KBM-7 (cell line): ENCODE measurements at regions not wholly inside any gene's neighbourhood (a gene's known extent, or its start where the extent isn't known, plus 50 kb on each side); places are given as distances from the start of the nearest gene placed in this dataset.

Source experiments
- DNase-seq: peaks from one replicate; pipeline ENCODE4 v3.0.0-alpha.2; 2015
- in situ Hi-C: fragments of 300-500 bp; cut with MboI; formaldehyde crosslinking; loops from 2 replicates; pipeline ENCODE4 v1.14.3; 2020; ENCODE audit warnings: low sequenced_read_pairs, low pct_unique_long_range_greater_than_20kb, mixed read lengths

DNA sequence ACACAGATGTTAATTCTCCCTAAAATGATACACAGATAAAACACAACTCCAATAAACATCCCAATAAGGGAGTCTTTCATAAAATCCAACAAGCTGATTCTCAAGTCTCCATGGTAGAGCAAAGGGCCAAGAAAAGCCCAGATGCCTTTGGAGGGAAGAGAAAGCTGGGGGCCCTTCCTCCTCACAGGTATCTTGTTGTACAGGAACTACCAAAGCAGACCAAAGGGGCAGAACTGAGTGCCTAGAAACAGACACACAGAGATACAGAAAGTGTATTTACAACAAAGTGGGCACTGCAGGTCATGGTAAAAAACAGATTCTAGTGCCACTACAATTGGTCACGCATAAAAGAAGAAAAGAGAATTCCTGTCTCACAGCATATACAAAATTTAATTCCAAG is 87.2 kb upstream of the NSMCE3 start:
- in situ Hi-C loops: no loop called here
- DNase-seq: no peak

DNA sequence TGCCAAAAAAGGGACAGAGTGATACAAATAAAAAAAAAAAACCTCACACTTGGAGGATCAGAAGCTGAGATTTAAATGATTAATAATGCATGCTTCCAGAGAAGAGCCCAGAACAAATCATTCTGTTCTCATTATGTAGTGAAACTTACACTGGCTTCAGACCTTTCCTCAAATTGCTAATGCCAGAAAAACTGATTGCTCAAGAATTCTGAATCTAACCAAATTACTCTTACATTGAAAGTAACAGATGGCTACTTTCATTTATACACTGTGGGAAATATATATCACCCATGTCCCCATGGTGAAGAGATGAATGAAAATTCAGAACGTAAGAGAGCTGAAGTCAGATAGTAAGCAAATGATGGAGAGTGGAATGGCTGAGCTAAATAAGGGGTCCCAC is 85.9 kb upstream of the NSMCE3 start:
- in situ Hi-C loops: no loop called here
- DNase-seq: no peak

DNA sequence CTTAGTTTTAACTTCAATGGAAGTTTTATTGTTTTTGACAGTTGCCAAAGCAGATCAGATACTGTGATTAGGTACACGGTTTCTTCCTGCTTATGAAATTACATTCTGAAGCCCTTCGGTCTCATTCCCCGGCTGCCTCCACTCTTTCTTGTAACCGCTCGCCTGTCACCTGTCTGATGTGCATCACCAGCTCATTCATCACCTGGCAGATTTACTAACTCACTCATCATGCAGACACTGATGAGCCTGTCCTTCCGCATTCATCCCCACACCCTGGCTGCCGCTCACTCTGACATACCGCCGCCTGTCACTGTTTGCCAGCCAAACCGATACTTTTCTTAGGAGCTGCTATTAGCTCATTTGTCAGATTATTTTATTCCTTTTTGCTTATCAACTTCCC is 82.8 kb upstream of the NSMCE3 start:
- DNase-seq: no peak
- in situ Hi-C loops: no loop called here

DNA sequence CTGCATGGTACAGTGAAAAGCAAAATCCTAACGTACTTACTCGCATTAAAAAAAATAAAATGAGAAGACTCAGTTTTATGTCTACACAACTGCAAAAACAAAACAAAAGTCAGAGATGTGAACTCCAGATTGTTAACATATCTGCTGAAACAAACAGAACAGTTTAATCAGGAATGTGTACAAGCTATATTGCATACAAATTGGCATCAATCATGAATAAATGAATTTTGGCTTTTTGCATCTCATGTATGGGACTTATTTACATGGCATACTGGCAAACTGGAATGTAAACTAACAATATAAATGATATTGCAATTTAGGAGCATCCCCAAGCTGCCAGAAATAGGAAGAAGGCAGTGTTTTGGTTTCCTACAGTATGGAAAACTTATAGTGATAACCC is 79.6 kb upstream of the NSMCE3 start:
- DNase-seq: no peak
- in situ Hi-C loops: no loop called here

DNA sequence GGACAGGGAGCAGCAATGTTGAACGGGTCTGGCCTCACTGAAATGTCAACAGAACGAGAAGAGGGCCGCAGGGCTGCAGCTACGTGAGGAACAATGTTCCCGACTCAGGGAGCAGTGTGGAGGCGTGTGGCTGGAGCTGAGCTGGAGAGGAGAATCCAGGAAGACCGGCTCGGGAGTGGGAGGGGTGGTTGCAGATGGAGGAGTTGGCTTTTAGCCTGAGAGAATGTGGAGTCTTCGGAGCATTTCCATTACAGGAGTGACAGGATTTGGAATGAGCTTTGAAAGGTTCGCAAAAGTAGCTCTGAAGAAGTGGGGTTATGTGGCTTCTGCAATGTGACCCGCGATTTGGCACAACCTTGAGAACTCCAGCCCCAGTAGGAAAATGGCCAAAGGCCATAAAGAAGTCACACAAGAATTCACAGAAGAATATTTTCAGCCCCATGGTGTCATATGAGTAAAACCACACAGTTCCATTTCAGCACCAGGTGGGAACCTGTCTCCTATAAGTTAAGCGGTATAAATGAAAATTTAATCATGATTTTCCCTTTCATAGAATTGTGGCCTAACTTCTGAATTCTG is 78.8 kb upstream of the NSMCE3 start:
- DNase-seq: no peak
- in situ Hi-C loops: no loop called here

DNA sequence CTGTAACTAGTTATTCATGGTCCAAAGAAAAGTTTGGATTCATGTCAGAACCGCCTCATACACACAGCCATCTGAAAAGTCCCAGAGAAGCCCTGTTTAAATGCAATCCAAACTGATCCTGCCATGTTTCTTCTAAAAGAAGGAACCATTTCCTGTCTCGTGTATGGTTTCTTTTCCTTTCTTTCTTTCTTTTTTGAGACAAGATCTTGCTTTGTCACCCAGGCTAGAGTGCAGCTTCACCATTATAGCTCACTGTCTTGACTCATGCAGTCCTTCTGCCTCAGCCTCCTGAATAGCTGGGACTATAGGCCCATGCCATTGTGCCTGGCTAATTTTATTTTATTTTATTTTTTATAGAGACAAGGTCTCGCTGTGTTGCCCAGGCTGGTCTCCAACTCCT is 77.4 kb upstream of the NSMCE3 start:
- in situ Hi-C loops: no loop called here
- DNase-seq: no peak

DNA sequence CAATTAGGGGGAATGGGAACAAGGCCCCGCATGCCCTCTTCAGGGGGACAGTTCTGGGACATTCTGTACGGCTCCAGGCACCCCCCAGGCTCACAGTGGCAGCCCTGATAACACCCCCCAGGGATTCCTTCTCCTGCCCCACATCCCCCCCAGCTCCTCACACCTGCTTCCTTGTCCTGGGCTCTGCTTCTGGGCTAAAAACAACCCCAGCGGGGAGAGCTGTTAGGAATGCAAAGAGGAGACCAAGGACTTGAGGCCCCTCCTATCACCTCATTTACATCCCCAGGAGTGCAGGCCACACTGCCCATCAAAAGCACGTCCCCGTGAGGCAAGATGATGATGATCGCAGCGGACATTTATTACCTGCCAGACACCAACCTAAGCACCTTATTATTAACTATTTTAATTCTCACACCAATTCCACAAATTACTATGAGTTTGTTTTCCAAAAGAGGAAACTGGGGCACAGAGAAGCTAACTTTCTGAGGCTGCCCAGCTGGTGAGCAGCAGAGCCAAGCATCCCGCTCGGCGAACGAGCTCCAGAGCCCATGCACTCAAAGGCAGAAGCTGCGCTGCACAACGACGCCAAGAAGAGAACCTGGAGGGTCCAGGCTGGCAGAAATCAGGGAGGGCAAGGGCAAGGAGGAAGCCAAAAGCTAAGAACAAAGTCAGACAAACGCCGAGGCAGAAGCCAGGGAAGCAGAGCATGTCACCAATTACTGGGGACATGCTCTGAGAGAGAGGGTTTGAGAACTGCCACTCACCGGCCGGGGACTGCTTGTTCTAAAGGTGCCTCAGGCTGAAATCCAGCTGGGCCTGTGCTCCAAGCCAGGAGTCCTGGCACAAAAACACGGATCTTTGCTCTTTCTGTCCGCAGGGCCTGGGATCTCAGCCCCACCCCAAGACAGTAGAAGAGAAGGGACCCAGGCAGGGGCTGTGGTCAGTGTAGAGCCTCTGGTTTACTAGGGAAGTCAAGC is 76.2 kb upstream of the NSMCE3 start:
- in situ Hi-C loops: no loop called here

DNA sequence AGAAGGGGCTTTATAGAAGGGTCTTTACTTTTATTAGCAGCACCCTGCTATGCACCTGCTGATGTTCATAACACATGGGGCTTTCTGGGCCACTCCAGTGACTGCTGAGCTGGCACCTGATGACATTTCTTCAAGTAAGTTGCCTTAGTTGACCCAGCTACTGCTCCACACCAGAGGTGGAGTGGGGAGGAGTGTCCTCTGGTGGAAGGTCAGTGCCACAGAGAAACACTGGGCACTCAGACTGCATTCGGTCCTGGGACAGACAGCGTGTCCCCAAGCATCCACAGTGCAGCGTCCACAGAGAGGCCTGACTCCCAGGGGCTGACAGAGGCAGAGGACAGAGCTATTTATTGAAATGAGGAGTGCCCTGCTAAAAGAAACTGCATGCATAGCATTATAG is 74.9 kb upstream of the NSMCE3 start:
- in situ Hi-C loops: no loop called here
- no peak for DNase-seq

More for the DNA sequence above, 76.2 kb upstream of the NSMCE3 start:
- no peak for DNase-seq

DNA sequence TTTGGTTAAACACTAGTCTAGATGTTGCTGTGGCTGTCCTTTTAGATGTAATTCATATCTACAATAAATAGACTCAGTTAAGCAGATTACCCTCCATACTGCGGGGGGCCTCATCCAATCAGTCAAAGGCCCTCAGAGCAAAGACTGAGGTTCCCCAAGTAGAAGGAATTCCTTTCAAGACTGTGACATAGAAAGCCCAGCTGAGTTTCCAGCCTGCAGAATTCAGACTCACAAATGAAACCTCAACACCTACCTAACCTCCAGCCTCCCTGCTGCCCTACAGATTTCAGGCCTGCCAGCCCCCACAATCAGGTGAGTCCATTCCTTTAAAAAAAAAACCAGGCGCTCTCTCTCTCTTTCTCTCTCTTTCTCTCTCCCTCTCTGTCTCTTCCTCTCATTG is 73.6 kb upstream of the NSMCE3 start:
- in situ Hi-C loops: no loop called here
- no peak for DNase-seq

DNA sequence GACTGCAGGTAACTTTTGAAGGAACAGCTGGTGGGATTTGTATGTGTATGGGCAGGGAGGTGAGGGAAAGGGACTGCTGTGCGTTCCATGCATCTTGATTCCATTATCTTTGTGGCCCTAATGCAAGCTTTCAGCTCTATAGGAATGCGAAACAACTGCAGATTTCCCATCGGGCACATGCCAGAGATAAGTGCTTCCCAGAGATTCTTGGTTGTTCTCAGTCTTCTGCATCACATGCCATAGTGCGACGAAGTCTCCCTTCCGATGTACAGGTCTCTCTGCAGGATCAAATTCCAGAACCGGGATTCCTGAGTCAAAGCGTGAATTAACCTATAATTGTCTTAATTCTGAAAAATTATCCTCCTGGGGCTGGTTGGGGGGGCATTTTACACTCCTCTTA is 72.6 kb upstream of the NSMCE3 start:
- in situ Hi-C loops: no loop called here
- DNase-seq: no peak

DNA sequence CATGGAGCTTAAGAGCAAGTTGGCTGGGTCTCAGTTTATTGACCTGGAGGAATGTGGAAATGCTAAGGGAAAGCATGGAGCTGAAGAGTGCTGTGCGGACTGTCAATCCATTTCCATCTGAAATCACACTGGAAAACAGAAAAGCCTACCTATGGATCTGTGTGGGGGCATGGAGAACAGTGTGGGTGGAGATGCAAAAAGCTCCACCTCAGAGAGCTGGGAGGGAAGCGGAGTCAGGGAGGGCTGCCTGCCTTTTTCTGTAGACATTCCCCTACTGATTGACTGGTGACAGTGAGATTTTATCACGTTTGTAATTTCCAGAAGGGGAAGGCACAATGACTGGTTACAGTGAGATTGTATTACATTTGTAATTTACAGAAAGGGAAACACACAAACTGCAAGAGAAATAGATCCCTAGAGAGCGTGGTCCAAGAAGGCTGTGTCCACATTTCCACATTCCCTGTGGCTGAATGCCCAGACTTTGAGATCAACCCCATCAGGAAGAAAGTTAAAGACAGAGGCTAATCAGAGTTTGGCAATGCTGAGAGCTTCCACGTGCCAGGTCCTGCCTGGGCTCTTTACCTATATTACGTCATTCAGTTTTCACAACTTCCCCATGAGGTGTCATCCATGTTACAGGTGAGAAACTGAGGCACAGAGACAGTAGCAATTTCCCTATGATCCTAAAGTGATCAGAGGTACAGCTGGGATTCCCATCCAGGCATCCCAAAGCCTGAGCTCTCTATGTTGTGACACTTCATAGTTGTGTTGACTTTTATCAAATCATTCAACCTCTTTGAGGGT is 67.7 kb upstream of the NSMCE3 start:
- in situ Hi-C loops: no loop called here
- DNase-seq: no peak

DNA sequence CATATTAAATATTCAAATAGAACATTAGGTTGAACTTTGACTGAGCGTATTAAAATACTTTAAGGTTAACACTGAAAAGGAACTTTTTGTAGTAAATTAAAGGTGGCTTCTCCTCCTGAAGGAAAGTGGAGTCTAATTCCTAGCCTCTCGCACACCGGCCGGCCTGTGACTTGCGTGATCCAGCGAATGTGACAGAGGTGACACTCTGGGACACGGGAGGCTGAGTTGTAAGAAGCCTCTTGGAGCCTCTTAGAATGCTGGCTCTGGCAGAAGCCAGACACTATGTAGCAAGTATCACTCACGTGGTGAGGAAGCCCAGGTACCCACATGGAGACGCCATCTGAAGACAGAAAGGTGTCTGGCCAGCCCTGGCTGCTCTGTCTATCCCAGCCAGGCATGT is 64.9 kb upstream of the NSMCE3 start:
- no peak for DNase-seq
- in situ Hi-C loops: no loop called here

DNA sequence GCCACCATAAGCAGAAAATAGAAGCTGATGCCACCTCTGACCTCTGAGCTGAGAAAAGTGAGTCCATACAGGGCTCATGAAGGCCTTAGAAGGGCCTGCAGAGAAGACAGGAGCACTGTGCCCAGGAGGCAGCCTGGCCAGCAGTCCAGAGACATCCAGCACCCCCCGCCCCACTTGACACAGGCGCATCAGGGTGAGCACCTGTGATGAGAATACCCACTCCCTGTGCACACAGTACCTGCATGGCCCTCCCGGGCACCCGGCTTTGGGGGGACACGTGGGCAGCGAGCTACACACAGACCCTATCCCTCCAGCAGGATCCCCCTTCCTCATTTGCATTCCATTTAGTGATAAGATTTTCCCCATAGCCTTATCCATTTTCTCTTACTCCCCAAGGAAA is 63.6 kb upstream of the NSMCE3 start:
- in situ Hi-C loops: no loop called here
- no peak for DNase-seq

DNA sequence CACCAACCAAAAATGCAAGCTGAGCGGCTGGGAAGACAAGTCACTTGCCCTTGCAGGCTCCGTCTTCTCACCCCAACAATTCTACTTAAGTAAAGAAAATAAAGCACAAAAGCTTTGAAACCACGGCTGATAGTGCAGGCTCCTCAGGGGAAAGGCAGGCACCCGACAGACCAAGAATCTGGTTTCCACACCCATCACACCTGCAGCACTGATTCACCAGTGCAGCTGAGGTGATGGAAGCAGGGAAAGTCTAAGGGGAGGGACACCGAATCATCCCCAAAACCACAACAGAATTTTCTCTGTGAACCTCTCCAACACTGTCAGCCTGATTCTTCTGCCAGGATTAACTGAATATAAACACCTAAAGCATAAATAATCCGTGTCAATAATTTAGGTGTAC is 62.0 kb upstream of the NSMCE3 start:
- in situ Hi-C loops: no loop called here

DNA sequence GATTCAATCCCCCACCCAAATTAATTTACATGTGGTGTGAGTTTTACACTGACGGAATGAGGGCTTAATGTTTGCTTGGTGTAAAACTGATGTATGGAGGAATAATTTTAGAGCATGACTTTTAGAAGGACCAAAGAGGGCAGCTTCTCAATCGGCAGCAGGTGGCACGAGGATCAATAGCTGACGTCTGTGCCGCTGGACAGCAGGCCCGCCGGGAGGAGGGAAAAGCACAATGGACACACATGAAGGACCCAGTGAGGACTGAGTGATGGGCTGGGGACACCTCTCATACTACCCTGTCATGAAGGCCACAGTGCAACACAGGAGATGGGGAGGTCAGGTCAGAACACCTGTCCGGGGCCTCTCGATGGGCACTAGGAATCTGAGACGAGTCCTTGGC is 61.4 kb upstream of the NSMCE3 start:
- in situ Hi-C loops: no loop called here

More for the DNA sequence above, 62.0 kb upstream of the NSMCE3 start:
- no peak for DNase-seq

DNA sequence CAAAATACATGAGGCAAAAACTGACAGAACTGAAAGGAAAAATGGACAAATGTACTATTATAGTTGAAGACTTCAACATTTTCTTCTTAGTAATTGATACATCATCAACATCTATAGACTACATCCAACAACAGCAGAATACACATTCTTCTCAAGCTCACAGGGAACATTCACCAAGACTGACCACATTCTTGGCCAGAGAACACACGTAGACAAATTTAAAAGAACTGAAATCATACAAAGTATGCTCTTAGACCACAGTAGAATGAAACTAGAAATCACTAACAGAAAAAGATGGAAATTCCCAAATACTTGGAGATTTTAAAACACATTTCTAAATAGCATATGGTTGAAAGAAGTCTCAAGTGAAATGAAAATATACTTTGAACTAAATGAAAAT is 55.1 kb upstream of the NSMCE3 start:
- in situ Hi-C loops: no loop called here
- DNase-seq: no peak

More for the DNA sequence above, 61.4 kb upstream of the NSMCE3 start:
- no peak for DNase-seq

DNA sequence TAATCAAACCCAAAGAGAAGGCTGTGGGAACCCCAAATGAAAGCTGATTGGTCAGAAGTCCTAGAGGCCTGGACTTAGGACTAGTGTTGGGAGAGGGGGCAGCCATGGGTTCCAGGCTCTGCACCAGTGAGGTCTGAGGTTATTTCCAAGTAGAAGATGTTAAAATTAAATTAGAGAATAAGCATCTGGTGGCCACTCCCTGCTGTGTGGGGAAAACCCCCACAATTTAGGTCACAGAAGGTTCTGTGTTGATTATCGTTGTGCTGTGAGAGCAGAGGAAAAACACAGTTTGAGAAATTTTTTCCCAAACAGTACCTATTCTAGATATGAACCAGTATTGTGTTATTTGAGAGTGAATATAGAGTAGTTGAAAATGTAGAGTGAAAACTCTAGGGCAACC is 53.9 kb upstream of the NSMCE3 start:
- in situ Hi-C loops: no loop called here

DNA sequence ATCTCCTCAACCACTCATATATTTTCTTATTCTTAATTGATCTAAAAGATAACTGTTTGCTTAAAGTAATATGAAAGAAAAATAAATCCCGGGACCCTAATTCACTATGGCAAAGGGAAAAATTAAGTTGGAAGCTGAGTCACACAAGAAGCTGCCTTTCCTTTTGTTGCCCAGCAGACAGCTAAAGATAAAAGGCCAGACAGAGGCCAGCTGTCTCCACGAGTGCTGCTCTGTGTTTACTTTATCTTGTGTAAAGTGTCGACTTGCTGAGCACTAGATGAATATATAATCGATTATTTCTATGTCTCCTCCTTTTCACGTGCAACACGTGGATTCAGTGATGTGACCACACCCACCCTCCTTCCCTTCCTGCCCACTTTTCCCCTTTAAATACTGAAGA is 52.8 kb upstream of the NSMCE3 start:
- in situ Hi-C loops: no loop called here
- DNase-seq: no peak

More for the DNA sequence above, 53.9 kb upstream of the NSMCE3 start:
- DNase-seq: no peak

DNA sequence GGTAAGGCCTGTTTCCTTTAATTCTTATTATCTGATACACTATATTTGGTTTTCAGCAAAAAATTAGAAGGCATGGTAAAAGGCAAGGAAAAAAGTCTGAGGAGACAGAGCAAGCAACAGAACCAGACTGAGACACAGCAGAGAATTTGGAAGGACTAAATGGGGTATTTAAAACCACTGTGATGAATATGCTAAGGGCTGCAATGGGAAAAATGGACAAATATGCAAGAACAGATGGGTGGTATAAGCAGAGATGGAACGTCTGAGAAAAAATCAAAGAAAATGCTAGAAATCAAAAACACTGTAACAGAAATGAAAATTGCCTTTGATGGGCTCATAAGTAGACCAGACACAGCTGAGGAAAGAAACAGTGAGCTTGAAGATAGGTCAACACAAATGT is 50.8 kb upstream of the NSMCE3 start:
- in situ Hi-C loops: no loop called here

DNA sequence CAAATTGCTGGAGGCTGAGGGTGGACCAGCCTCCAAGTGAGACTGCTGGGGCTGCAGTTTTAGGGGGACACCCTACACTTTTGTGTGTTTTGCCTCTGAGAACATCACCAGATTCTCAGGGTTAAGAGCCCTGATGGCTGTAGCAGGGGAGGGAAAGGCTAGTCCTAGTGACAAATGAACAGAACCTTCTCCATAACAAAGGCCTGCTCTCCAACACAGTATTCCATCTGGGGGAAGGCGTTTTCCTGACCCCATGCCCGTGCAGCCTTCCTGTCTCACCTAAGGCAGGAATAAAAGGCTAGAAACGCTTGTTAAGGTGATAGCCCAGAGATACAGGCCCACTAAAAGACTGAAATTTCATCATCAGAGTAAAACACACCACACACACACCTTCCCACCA is 50.2 kb upstream of the NSMCE3 start:
- in situ Hi-C loops: no loop called here
- no peak for DNase-seq

More for the DNA sequence above, 50.8 kb upstream of the NSMCE3 start:
- DNase-seq: no peak
